ENCODE measurements at regions not wholly inside any gene's neighbourhood (a gene's known extent, or its start where the extent isn't known, plus 50 kb on each side); places are given as distances from the start of the nearest gene placed in this dataset.

DNA sequence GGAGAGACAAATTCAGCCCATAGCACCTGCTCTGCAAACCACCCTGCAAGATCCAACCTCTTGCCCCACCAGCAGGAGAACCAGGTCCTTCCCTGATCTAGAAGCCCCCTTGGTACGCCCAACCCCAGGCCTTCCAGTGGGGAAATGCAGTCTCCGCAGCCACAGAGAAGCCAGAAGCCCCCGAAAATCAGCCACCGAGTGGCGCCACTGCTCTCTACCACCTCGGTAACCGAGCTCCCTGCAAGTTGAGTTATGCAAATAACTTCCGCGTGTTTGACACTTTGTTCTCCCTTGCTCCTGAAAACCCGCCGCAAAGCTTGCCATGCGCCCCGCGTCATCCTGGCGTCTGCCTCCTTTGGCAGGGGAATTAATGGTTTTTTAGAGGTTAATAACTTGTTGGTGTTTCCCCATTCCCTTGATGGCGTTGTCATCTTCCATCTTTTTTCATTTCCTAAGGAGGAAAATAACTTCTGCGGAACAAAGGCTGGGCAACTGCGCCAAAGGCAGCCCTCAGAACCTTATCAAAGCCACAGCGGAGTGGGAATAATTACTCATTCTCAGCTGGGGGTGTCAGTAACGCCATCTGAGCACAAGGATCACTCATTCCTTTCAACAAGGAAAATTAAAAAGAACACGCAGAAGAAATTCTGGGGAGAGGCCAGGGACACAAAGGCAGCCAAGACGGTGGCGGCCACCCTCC lies 60.4 kb downstream of the FZD10 start:
- TF ChIP-seq EZH2phosphoT487 (IDR thresholded peaks at IDR 0.05; ENCODE audit: low read depth, severe bottlenecking, unreplicated experiment) = no peak
- TF ChIP-seq, protein P1, sequence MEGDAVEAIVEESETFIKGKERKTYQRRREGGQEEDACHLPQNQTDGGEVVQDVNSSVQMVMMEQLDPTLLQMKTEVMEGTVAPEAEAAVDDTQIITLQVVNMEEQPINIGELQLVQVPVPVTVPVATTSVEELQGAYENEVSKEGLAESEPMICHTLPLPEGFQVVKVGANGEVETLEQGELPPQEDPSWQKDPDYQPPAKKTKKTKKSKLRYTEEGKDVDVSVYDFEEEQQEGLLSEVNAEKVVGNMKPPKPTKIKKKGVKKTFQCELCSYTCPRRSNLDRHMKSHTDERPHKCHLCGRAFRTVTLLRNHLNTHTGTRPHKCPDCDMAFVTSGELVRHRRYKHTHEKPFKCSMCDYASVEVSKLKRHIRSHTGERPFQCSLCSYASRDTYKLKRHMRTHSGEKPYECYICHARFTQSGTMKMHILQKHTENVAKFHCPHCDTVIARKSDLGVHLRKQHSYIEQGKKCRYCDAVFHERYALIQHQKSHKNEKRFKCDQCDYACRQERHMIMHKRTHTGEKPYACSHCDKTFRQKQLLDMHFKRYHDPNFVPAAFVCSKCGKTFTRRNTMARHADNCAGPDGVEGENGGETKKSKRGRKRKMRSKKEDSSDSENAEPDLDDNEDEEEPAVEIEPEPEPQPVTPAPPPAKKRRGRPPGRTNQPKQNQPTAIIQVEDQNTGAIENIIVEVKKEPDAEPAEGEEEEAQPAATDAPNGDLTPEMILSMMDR (IDR thresholded peaks at IDR 0.05; ENCODE audit: poor library complexity) = no peak
- no peak for TF ChIP-seq EZH2 (IDR thresholded peaks at IDR 0.05; ENCODE audit: borderline replicate concordance)
